ENCODE measurements at regions not wholly inside any gene's neighbourhood (a gene's known extent, or its start where the extent isn't known, plus 50 kb on each side); places are given as distances from the start of the nearest gene placed in this dataset.
"Not testable (repeated sequence)": the region's sequence is repeated elsewhere in the genome, so short reads cannot be mapped to it uniquely, and the experiment has no call there.

- H3K27me3 Mint-ChIP-seq (ENCODE audit: insufficient read depth, unreplicated experiment); H3K27me3 ChIP-seq (replicated peaks; ENCODE audit: control insufficient read depth, insufficient read depth, low read length); POLR2A ChIA-PET; H3K4me1 ChIP-seq; BruUV-seq (replicated peaks); DNase-seq; H3K36me3 Mint-ChIP-seq (ENCODE audit: insufficient read depth, unreplicated experiment); H3K27ac Mint-ChIP-seq (ENCODE audit: unreplicated experiment); H3K4me3 Mint-ChIP-seq (ENCODE audit: unreplicated experiment); H3K4me1 Mint-ChIP-seq (ENCODE audit: low read depth, unreplicated experiment); H3K9me3 Mint-ChIP-seq (ENCODE audit: unreplicated experiment); H3K4me3 ChIP-seq (ENCODE audit: low read depth, low read length); H3K9me3 ChIP-seq; H3K36me3 ChIP-seq (ENCODE audit: control insufficient read depth, insufficient read depth, low read length); CTCF ChIA-PET; intact Hi-C loops (cut with micrococcal nuclease; ENCODE audit: unreplicated experiment): not testable (repeated sequence)
Observed at GRCh38 chr13:52210564-52211415, 51.4 kb upstream of the NEK3 start.

Measured in Caco-2 (cell line).